Neural cell (in vitro differentiated cells): ENCODE measurements at regions not wholly inside any gene's neighbourhood (a gene's known extent, or its start where the extent isn't known, plus 50 kb on each side); places are given as distances from the start of the nearest gene placed in this dataset.

ENCODE experiments used
- H2AFZ ChIP-seq: fragments of 200-600, 300-800 bp; sonication (generic), shearing (Covaris generic); 2 replicates; pipeline ENCODE4 v1.6.0; 2014; ENCODE audit warnings: low read depth, mild to moderate bottlenecking, antibody characterized with exemption, low read length, moderate library complexity
- H3F3A ChIP-seq: fragments of 200-600 bp; shearing (Covaris generic); 2 replicates; pipeline ENCODE4 v1.6.1; 2016; ENCODE audit warnings: mild to moderate bottlenecking, moderate library complexity, mixed read lengths, antibody characterized with exemption, low read length; ENCODE audit not compliant: insufficient read depth, poor library complexity, severe bottlenecking
- H3K27ac ChIP-seq: fragments of 200-600, 300-800 bp; sonication (generic), shearing (Covaris generic); 2 replicates; pipeline ENCODE4 v1.5.1; 2014; ENCODE audit warnings: mild to moderate bottlenecking, low read length, moderate library complexity
- H3K27me3 ChIP-seq: fragments of 300-800, 200-600 bp; sonication (generic), shearing (Covaris generic); 2 replicates; pipeline ENCODE4 v1.6.0; 2014; ENCODE audit warnings: mild to moderate bottlenecking, low read depth, low read length, moderate library complexity; ENCODE audit not compliant: insufficient read depth
- H3K36me3 ChIP-seq: fragments of 300-800, 200-600 bp; sonication (generic), shearing (Covaris generic); 2 replicates; pipeline ENCODE4 v1.5.1; 2014; ENCODE audit warnings: mild to moderate bottlenecking, antibody characterized with exemption, low read length, moderate library complexity; ENCODE audit not compliant: insufficient read depth
- H3K4me2 ChIP-seq: fragments of 300-800, 200-600 bp; sonication (generic), shearing (Covaris generic); 2 replicates; pipeline ENCODE4 v1.6.0; 2014; ENCODE audit warnings: mild to moderate bottlenecking, low read length
- H3K4me3 ChIP-seq: fragments of 300-800, 200-600 bp; sonication (generic), shearing (Covaris generic); 2 replicates; pipeline ENCODE4 v1.5.1; 2014; ENCODE audit warnings: mild to moderate bottlenecking, low read length, moderate library complexity
- H3K79me2 ChIP-seq: fragments of 200-600 bp; shearing (Covaris generic); replicated peaks from 2 replicates; pipeline ENCODE4 v1.6.0; 2014; ENCODE audit warnings: mild to moderate bottlenecking, low read length, moderate library complexity; ENCODE audit not compliant: insufficient read depth
- H3K9ac ChIP-seq: fragments of 300-800, 200-600 bp; sonication (generic), shearing (Covaris generic); 2 replicates; pipeline ENCODE4 v1.6.1; 2016; ENCODE audit warnings: mild to moderate bottlenecking, low read length, mixed read lengths
- H3K9me2 ChIP-seq: fragments of 200-600 bp; shearing (Covaris generic); 2 replicates; pipeline ENCODE4 v1.6.1; 2016; ENCODE audit warnings: mild to moderate bottlenecking, low read length, mixed read lengths; ENCODE audit not compliant: insufficient read depth
- H3K9me3 ChIP-seq: fragments of 200-600, 300-800 bp; sonication (generic), shearing (Covaris generic); 2 replicates; pipeline ENCODE4 v1.6.1; 2016; ENCODE audit warnings: mild to moderate bottlenecking, mixed run types, low read length, moderate library complexity, mixed read lengths
- H4K20me1 ChIP-seq: fragments of 200-600 bp; shearing (Covaris generic); 2 replicates; pipeline ENCODE4 v1.6.1; 2016; ENCODE audit warnings: mild to moderate bottlenecking, mixed run types; ENCODE audit not compliant: insufficient read depth
- EP300 ChIP-seq: fragments of 450-650 bp; conservative IDR thresholded peaks from 2 replicates; pipeline ENCODE4 v1.6.1; 2014; ENCODE audit warnings: antibody characterized with exemption, mild to moderate bottlenecking, moderate library complexity; ENCODE audit not compliant: poor library complexity, severe bottlenecking
- EZH2 ChIP-seq: fragments of 200-600, 300-800 bp; shearing (Covaris generic), sonication (generic); IDR thresholded peaks from 2 replicates; pipeline ENCODE4 v1.6.1; 2014; ENCODE audit warnings: antibody characterized with exemption, low read length, borderline replicate concordance, mild to moderate bottlenecking; ENCODE audit not compliant: insufficient read depth, poor library complexity, severe bottlenecking
- MXI1 ChIP-seq: fragments of 450-650 bp; conservative IDR thresholded peaks from 2 replicates; pipeline ENCODE4 v1.6.1; 2014; ENCODE audit warnings: antibody characterized with exemption, mild to moderate bottlenecking; ENCODE audit not compliant: poor library complexity, severe bottlenecking
- POLR2AphosphoS5 ChIP-seq: IDR thresholded peaks from 2 replicates; pipeline ENCODE4 v1.6.1; 2012
- RAD21 ChIP-seq: fragments of 450-650 bp; conservative IDR thresholded peaks from 2 replicates; pipeline ENCODE4 v1.6.1; 2014; ENCODE audit warnings: antibody characterized with exemption, mild to moderate bottlenecking, moderate library complexity
- SMC3 ChIP-seq: fragments of 450-650 bp; conservative IDR thresholded peaks from 2 replicates; pipeline ENCODE4 v1.6.1; 2014; ENCODE audit warnings: antibody characterized with exemption, mild to moderate bottlenecking, moderate library complexity; ENCODE audit not compliant: poor library complexity
- TAF1 ChIP-seq: IDR thresholded peaks from 2 replicates; pipeline ENCODE4 v1.6.1; 2012; ENCODE audit warnings: low read depth
- TF ChIP-seq, protein P1 (sequence below): fragments of 450-650 bp; IDR thresholded peaks from 2 replicates; pipeline ENCODE4 v1.5.1; 2014; ENCODE audit warnings: antibody characterized with exemption, mild to moderate bottlenecking, moderate library complexity; ENCODE audit not compliant: poor library complexity, severe bottlenecking
- TF ChIP-seq, protein P2 (sequence below): IDR thresholded peaks from 2 replicates; pipeline ENCODE4 v1.6.1; 2012; ENCODE audit warnings: borderline replicate concordance

DNA sequence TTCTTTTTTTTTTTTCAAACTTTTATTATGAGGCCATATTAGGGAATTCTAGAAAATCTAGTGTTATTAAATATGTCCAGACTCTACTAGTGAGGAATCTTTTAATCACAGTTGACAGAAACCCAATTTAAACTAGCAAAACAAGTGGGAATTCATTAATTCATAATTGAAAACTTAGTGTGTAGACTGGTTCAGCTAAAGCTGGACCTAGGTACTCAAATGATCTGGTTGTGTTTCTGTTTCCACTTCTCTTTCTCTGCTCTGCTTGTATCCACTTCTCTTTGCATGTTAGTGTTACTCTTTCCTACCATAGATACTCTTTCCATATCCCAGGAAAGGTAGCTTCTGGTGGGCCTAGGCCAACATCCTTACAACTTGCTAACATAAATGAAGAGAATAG, 81.2 kb upstream of the HIVEP3 start:
- Histone ChIP-seq H3K9me2 (no peaks in the 10 kb centered on the region), H3K4me3 (no peak overlapping the region), H4K20me1 (no peaks in the 10 kb centered on the region), H3K9me3 (no peaks in the 10 kb centered on the region), H3K79me2 (no peaks in the 10 kb centered on the region), H3F3A (no peaks in the 10 kb centered on the region), H3K4me2 (no peak overlapping the region), H3K27ac (no peak overlapping the region), H3K36me3 (no peaks in the 10 kb centered on the region), H3K27me3 (no peaks in the 10 kb centered on the region), H3K9ac (no peak overlapping the region), H2AFZ (no peak overlapping the region)
- TF ChIP-seq TAF1 (no peak), SMC3 (no peak), RAD21 (no peak), EZH2 (no peak), MXI1 (no peak), POLR2AphosphoS5 (no peak), EP300 (no peak)
- TF ChIP-seq, protein P1, sequence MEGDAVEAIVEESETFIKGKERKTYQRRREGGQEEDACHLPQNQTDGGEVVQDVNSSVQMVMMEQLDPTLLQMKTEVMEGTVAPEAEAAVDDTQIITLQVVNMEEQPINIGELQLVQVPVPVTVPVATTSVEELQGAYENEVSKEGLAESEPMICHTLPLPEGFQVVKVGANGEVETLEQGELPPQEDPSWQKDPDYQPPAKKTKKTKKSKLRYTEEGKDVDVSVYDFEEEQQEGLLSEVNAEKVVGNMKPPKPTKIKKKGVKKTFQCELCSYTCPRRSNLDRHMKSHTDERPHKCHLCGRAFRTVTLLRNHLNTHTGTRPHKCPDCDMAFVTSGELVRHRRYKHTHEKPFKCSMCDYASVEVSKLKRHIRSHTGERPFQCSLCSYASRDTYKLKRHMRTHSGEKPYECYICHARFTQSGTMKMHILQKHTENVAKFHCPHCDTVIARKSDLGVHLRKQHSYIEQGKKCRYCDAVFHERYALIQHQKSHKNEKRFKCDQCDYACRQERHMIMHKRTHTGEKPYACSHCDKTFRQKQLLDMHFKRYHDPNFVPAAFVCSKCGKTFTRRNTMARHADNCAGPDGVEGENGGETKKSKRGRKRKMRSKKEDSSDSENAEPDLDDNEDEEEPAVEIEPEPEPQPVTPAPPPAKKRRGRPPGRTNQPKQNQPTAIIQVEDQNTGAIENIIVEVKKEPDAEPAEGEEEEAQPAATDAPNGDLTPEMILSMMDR = no peak
- TF ChIP-seq, protein P2, sequence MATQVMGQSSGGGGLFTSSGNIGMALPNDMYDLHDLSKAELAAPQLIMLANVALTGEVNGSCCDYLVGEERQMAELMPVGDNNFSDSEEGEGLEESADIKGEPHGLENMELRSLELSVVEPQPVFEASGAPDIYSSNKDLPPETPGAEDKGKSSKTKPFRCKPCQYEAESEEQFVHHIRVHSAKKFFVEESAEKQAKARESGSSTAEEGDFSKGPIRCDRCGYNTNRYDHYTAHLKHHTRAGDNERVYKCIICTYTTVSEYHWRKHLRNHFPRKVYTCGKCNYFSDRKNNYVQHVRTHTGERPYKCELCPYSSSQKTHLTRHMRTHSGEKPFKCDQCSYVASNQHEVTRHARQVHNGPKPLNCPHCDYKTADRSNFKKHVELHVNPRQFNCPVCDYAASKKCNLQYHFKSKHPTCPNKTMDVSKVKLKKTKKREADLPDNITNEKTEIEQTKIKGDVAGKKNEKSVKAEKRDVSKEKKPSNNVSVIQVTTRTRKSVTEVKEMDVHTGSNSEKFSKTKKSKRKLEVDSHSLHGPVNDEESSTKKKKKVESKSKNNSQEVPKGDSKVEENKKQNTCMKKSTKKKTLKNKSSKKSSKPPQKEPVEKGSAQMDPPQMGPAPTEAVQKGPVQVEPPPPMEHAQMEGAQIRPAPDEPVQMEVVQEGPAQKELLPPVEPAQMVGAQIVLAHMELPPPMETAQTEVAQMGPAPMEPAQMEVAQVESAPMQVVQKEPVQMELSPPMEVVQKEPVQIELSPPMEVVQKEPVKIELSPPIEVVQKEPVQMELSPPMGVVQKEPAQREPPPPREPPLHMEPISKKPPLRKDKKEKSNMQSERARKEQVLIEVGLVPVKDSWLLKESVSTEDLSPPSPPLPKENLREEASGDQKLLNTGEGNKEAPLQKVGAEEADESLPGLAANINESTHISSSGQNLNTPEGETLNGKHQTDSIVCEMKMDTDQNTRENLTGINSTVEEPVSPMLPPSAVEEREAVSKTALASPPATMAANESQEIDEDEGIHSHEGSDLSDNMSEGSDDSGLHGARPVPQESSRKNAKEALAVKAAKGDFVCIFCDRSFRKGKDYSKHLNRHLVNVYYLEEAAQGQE = no peak

DNA sequence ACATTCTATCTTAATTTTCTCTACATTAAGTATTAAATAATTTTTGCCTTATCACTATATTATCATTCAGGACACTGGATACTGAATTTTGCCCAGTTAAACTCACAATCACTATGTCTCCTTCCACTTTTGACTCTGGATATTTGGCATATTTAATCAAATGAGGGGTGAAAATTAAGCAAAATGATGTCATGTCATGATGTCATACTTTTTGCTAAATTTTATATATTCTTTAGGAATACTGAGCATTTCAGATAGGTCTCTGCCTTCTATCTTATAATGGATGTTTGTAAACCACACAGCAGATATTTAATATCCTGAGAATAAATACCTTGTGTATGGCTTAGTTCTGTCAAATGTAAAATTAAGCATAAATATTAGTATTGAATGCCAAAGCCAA, 79.5 kb upstream of the HIVEP3 start:
- no peaks in the 10 kb centered on the region for H3F3A ChIP-seq
- H3K79me2 ChIP-seq = no peaks in the 10 kb centered on the region
- no peak overlapping the region for H3K9ac ChIP-seq
- no peak for TF ChIP-seq EZH2
- no peak for TF ChIP-seq SMC3
- no peak for TF ChIP-seq EP300
- TF ChIP-seq, protein P2 = no peak
- TF ChIP-seq TAF1 = no peak
- no peak for TF ChIP-seq MXI1
- TF ChIP-seq, protein P1 = no peak
- no peak for TF ChIP-seq POLR2AphosphoS5
- TF ChIP-seq RAD21 = no peak
- H3K4me2 ChIP-seq = no peak overlapping the region
- no peak overlapping the region for H3K27ac ChIP-seq
- H2AFZ ChIP-seq = no peak overlapping the region
- no peaks in the 10 kb centered on the region for H3K36me3 ChIP-seq
- H3K9me3 ChIP-seq = no peaks in the 10 kb centered on the region
- no peaks in the 10 kb centered on the region for H3K27me3 ChIP-seq
- H3K4me3 ChIP-seq = no peak overlapping the region
- H4K20me1 ChIP-seq = no peaks in the 10 kb centered on the region
- H3K9me2 ChIP-seq = no peaks in the 10 kb centered on the region
